ENCODE measurements at regions not wholly inside any gene's neighbourhood (a gene's known extent, or its start where the extent isn't known, plus 50 kb on each side); places are given as distances from the start of the nearest gene placed in this dataset.

DNA sequence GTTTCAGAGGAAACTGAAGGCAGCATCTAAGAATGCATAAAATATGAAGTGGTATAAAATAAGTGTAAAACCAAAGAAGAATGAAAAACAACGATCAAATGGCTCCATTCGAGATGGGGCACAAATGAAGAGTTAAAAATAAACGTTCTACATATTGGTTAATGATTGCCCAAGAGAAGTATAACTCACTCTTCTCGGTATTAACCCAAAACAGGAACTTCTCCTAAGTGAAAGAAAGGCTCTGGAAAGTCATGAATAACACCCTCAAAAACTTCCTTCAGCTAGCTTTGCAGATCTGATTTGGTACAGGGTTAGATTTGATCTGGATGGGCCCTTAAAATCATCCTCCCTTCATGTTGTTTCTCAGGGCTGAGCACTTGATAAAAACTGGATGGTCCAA, 94.3 kb upstream of the ADO start:
- Histone ChIP-seq H4K20me1 (ENCODE audit: control insufficient read depth, insufficient read depth, low read length, poor library complexity, severe bottlenecking) (no peaks in the 10 kb centered on the region), H3K9me3 (ENCODE audit: control extremely low read depth in 1 of 3, control insufficient read depth in 2 of 3, insufficient read depth in 1 of 3, low read length in 2 of 3) (peaks cover 0 to 3% (median 0%) of the 10 kb centered on the region in 3 donors), H3K4me3 (ENCODE audit: control extremely low read depth in 1 of 5, extremely low read depth in 1 of 5, insufficient read depth in 1 of 5, low read depth in 2 of 5, low read length in 4 of 5) (no peak overlapping the region), H3K4me1 (ENCODE audit: control insufficient read depth in 2 of 2, insufficient read depth in 2 of 2, low read length in 2 of 2) (peaks cover 32 to 33% of the 10 kb centered on the region in 2 donors), H3K27ac (ENCODE audit: low read length in 2 of 2) (no peak overlapping the region), H3K36me3 (replicated peaks in 1 of 2; ENCODE audit: control extremely low read depth in 1 of 2, control insufficient read depth in 1 of 2, extremely low read depth in 1 of 2, insufficient read depth in 2 of 2, low read length in 1 of 2) (no peaks in the 10 kb centered on the region), H3K9ac (ENCODE audit: low read length) (no peak overlapping the region), H2AFZ (ENCODE audit: insufficient read depth, low read depth, low read length, poor library complexity, severe bottlenecking) (no peak overlapping the region), H3K27me3 (replicated peaks in 1 of 4; ENCODE audit: control extremely low read depth in 1 of 4, control insufficient read depth in 3 of 4, insufficient read depth in 4 of 4, low read length in 3 of 4) (no peaks in the 10 kb centered on the region), H3K4me2 (replicated peaks; ENCODE audit: low read depth, low read length, poor library complexity, severe bottlenecking) (no peak overlapping the region), H3K79me2 (ENCODE audit: control insufficient read depth, insufficient read depth, low read length) (no peaks in the 10 kb centered on the region)
- Mint-ChIP-seq H3K27ac (no peak overlapping the region), H3K9me3 (ENCODE audit: insufficient read depth) (no peaks in the 10 kb centered on the region), H3K4me3 (no peak overlapping the region), H3K27me3 (no peaks in the 10 kb centered on the region), H3K4me1 (peaks cover 40% of the 10 kb centered on the region)
- WGBS (ENCODE audit: insufficient coverage), result 100% methylated on average over 1 of the region's 4 CpGs
- ChIA-PET POLR2A (no interaction called here), CTCF (no interaction called here)
- TF ChIP-seq EZH2 (IDR thresholded peaks at IDR 0.05; ENCODE audit: borderline replicate concordance, insufficient read depth, low read depth, low read length, poor library complexity, severe bottlenecking), result no peak
- TF ChIP-seq, protein P1, sequence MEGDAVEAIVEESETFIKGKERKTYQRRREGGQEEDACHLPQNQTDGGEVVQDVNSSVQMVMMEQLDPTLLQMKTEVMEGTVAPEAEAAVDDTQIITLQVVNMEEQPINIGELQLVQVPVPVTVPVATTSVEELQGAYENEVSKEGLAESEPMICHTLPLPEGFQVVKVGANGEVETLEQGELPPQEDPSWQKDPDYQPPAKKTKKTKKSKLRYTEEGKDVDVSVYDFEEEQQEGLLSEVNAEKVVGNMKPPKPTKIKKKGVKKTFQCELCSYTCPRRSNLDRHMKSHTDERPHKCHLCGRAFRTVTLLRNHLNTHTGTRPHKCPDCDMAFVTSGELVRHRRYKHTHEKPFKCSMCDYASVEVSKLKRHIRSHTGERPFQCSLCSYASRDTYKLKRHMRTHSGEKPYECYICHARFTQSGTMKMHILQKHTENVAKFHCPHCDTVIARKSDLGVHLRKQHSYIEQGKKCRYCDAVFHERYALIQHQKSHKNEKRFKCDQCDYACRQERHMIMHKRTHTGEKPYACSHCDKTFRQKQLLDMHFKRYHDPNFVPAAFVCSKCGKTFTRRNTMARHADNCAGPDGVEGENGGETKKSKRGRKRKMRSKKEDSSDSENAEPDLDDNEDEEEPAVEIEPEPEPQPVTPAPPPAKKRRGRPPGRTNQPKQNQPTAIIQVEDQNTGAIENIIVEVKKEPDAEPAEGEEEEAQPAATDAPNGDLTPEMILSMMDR (IDR thresholded peaks at IDR 0.05), result no peak
- ATAC-seq (ENCODE audit: low read depth) (no peak), DNase-seq (no peak)
- intact Hi-C loops (cut with micrococcal nuclease), result no loop called here

DNA sequence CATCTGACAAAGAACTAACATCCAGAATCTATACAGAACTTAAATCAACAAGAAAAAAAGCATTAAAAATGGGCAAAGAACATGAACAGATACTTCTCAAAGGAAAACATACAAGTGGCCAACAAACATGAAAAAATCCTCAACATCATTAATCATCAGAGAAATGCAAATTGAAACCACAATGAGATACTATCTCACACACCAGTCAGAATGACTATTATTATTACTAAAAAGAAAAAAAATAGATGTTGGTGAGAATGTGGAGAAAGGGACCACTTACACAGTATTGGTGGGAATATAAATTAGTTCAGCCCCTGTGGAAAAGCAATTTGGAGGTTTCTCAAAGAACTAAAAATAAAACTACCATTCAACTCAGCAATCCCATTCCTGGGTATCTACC, 89.1 kb upstream of the ADO start:
- no peak overlapping the region for H3K4me2 ChIP-seq (replicated peaks; ENCODE audit: low read depth, low read length, poor library complexity, severe bottlenecking)
- Mint-ChIP-seq H3K27me3 (no peaks in the 10 kb centered on the region), H3K9me3 (ENCODE audit: insufficient read depth) (no peaks in the 10 kb centered on the region), H3K27ac (no peak overlapping the region), H3K4me1 (peaks cover 3% of the 10 kb centered on the region), H3K4me3 (no peak overlapping the region)
- no peak overlapping the region for H3K9ac ChIP-seq (ENCODE audit: low read length)
- TF ChIP-seq, protein P1 (IDR thresholded peaks at IDR 0.05), result no peak
- no peak for TF ChIP-seq EZH2 (IDR thresholded peaks at IDR 0.05; ENCODE audit: borderline replicate concordance, insufficient read depth, low read depth, low read length, poor library complexity, severe bottlenecking)
- no peaks in the 10 kb centered on the region for H4K20me1 ChIP-seq (ENCODE audit: control insufficient read depth, insufficient read depth, low read length, poor library complexity, severe bottlenecking)
- H3K79me2 ChIP-seq (ENCODE audit: control insufficient read depth, insufficient read depth, low read length), result no peaks in the 10 kb centered on the region
- ATAC-seq (ENCODE audit: low read depth) (no peak), DNase-seq (no peak)
- ChIA-PET CTCF (no interaction called here), POLR2A (no interaction called here)
- H3K27ac ChIP-seq (ENCODE audit: low read length in 2 of 2), result no peak overlapping the region
- H3K36me3 ChIP-seq (replicated peaks in 1 of 2; ENCODE audit: control extremely low read depth in 1 of 2, control insufficient read depth in 1 of 2, extremely low read depth in 1 of 2, insufficient read depth in 2 of 2, low read length in 1 of 2), result no peaks in the 10 kb centered on the region
- no peak overlapping the region for H2AFZ ChIP-seq (ENCODE audit: insufficient read depth, low read depth, low read length, poor library complexity, severe bottlenecking)
- peaks cover under 1 to 2% of the 10 kb centered on the region in 2 donors for H3K4me1 ChIP-seq (ENCODE audit: control insufficient read depth in 2 of 2, insufficient read depth in 2 of 2, low read length in 2 of 2)
- intact Hi-C loops (cut with micrococcal nuclease), result no loop called here
- peaks cover 0 to 3% (median 0%) of the 10 kb centered on the region in 3 donors for H3K9me3 ChIP-seq (ENCODE audit: control extremely low read depth in 1 of 3, control insufficient read depth in 2 of 3, insufficient read depth in 1 of 3, low read length in 2 of 3)
- H3K27me3 ChIP-seq (replicated peaks in 1 of 4; ENCODE audit: control extremely low read depth in 1 of 4, control insufficient read depth in 3 of 4, insufficient read depth in 4 of 4, low read length in 3 of 4), result no peaks in the 10 kb centered on the region
- H3K4me3 ChIP-seq (ENCODE audit: control extremely low read depth in 1 of 5, extremely low read depth in 1 of 5, insufficient read depth in 1 of 5, low read depth in 2 of 5, low read length in 4 of 5), result no peak overlapping the region
